Endothelial cell (in vitro differentiated cells): ENCODE measurements at regions not wholly inside any gene's neighbourhood (a gene's known extent, or its start where the extent isn't known, plus 50 kb on each side); places are given as distances from the start of the nearest gene placed in this dataset.

Experiments used
- DNase-seq: peaks from one replicate; pipeline ENCODE4 v3.0.0; 2021; ENCODE audit warnings: low spot score
- H3K27ac Mint-ChIP-seq: one replicate; pipeline ENCODE4 v1.8.0; 2021; ENCODE audit warnings: mixed read lengths, inconsistent platforms; ENCODE audit not compliant: unreplicated experiment
- H3K27me3 Mint-ChIP-seq: one replicate; pipeline ENCODE4 v1.8.0; 2021; ENCODE audit warnings: mild to moderate bottlenecking, moderate library complexity, mixed read lengths, inconsistent platforms; ENCODE audit not compliant: unreplicated experiment
- H3K36me3 Mint-ChIP-seq: one replicate; pipeline ENCODE4 v1.8.0; 2021; ENCODE audit warnings: mild to moderate bottlenecking, low read depth, mixed read lengths, inconsistent platforms; ENCODE audit not compliant: unreplicated experiment
- H3K4me1 Mint-ChIP-seq: one replicate; pipeline ENCODE4 v1.8.0; 2021; ENCODE audit warnings: mild to moderate bottlenecking, mixed read lengths, inconsistent platforms; ENCODE audit not compliant: unreplicated experiment
- H3K4me3 Mint-ChIP-seq: one replicate; pipeline ENCODE4 v1.8.0; 2021; ENCODE audit warnings: mild to moderate bottlenecking, mixed read lengths, inconsistent platforms; ENCODE audit not compliant: unreplicated experiment
- H3K9me3 Mint-ChIP-seq: one replicate; pipeline ENCODE4 v1.8.0; 2021; ENCODE audit warnings: mixed read lengths, inconsistent platforms; ENCODE audit not compliant: unreplicated experiment
- TF ChIP-seq, protein P1 (sequence below): fragments of 200-600 bp; sonication (generic); IDR thresholded peaks from one replicate; pipeline ENCODE4 v1.5.0; 2021; ENCODE audit warnings: antibody characterized with exemption; ENCODE audit not compliant: unreplicated experiment

DNA sequence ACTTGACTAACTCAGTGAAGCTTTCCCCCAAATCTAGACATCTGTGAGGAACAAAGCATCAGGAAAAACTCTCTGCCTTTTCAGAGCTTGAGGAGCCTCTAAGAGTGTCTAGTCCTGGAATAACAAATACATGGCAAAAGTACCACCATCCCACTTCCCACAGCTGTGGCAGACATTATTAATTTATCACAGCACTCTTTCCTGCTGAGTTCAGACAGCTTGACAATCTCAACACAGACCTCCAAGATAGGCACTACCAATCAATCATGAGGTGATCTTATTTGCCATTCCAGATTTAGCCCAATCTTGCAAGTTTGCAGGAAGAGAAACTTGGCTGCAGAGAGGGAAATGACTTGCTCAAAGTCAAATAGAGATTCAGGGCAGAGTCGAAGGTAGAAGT lies 202.8 kb downstream of the MN1 start:
- TF ChIP-seq, protein P1, sequence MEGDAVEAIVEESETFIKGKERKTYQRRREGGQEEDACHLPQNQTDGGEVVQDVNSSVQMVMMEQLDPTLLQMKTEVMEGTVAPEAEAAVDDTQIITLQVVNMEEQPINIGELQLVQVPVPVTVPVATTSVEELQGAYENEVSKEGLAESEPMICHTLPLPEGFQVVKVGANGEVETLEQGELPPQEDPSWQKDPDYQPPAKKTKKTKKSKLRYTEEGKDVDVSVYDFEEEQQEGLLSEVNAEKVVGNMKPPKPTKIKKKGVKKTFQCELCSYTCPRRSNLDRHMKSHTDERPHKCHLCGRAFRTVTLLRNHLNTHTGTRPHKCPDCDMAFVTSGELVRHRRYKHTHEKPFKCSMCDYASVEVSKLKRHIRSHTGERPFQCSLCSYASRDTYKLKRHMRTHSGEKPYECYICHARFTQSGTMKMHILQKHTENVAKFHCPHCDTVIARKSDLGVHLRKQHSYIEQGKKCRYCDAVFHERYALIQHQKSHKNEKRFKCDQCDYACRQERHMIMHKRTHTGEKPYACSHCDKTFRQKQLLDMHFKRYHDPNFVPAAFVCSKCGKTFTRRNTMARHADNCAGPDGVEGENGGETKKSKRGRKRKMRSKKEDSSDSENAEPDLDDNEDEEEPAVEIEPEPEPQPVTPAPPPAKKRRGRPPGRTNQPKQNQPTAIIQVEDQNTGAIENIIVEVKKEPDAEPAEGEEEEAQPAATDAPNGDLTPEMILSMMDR: no peak
- Mint-ChIP-seq H3K9me3 (no peaks in the 10 kb centered on the region), H3K4me1 (no peaks in the 10 kb centered on the region)

DNA sequence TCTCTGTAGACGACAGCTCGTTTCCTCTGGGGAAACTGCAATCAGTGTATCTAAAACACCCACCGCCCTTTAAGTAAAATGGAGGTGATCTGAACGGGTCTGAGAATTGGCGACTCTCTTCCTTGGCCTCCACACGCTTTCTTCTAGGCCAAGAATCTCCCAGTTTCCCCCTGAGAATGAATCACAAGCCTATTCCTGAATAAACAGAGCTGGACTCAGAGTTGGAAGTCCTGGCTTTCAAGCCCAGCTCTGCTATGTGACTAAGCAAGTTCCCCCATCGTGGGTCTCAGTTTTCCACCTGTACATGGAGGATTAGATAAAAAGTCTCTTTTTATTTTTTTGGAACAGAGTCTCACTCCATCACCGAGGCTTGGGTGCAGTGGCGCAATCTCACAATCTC lies 200.4 kb downstream of the MN1 start:
- Mint-ChIP-seq H3K4me1 (no peaks in the 10 kb centered on the region), H3K4me3 (no peak overlapping the region), H3K9me3 (no peaks in the 10 kb centered on the region), H3K36me3 (no peaks in the 10 kb centered on the region), H3K27ac (no peak overlapping the region), H3K27me3 (peaks cover 1% of the 10 kb centered on the region)
- TF ChIP-seq, protein P1: no peak
- DNase-seq: no peak

More for the DNA sequence above, 202.8 kb downstream of the MN1 start:
- Mint-ChIP-seq H3K27me3 (peaks cover 1% of the 10 kb centered on the region), H3K27ac (no peak overlapping the region), H3K36me3 (no peaks in the 10 kb centered on the region), H3K4me3 (no peak overlapping the region)
- DNase-seq: no peak

DNA sequence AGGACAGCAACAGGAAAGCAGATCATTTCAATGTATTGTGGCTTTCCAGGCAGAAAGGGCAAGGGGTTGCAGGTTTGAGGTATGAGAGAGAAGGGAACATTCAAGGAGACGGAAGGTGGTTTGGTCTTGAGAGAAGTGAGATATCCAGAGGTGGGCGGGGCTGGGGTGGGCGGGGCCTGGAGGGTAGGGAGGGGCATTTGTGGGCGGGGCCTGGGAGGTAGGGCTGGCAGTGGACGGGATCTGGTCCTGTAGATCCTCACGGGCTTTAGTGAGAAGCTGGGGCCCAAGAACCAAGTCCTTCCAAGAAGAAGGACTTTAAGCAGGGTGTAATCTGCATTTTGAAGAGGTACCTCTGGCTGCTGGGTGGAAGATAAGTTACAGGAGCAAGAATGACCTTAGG lies 199.2 kb downstream of the MN1 start:
- no peaks in the 10 kb centered on the region for H3K36me3 Mint-ChIP-seq
- DNase-seq: no peak
- TF ChIP-seq, protein P1: no peak
- H3K27ac Mint-ChIP-seq: no peak overlapping the region
- H3K4me1 Mint-ChIP-seq: no peaks in the 10 kb centered on the region
- no peak overlapping the region for H3K4me3 Mint-ChIP-seq
- no peaks in the 10 kb centered on the region for H3K9me3 Mint-ChIP-seq
- H3K27me3 Mint-ChIP-seq: peaks cover 1% of the 10 kb centered on the region

DNA sequence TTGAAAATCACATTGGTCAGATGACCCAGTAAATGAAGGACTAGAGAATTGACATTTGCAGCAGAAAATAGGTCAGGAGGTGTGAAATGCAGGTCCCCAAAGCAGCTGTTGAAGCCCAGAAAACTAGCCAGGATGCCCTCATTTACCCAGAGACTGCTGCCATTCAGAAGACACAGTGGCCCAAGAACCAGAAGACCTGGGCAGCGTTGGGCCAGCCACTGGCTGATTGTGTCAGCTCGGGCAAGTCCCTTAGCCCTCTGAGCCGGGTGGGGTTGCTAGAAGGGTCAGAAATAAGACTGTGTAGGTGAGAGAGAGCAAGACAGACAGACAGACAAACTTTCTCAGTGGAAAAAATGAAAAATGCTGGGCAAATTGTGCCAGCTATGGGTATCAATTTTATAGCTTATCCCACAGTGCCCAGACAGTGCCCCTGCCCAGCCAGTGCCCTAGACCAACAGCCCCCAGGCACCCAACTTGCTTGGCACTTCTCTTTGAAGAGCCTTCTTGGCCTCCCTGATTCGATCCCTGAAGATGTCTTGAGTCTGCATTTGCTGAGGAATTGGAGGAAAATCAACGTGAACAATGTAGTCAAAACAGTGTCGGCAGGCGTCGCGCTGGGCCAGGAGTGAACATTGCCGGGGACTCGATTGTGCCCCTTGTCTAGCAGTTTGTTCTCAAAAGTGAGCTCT lies 198.3 kb downstream of the MN1 start:
- Mint-ChIP-seq H3K36me3 (no peaks in the 10 kb centered on the region), H3K9me3 (no peaks in the 10 kb centered on the region), H3K27me3 (no peaks in the 10 kb centered on the region), H3K4me1 (no peaks in the 10 kb centered on the region), H3K27ac (no peak overlapping the region), H3K4me3 (no peak overlapping the region)
- TF ChIP-seq, protein P1: no peak
- DNase-seq: no peak

DNA sequence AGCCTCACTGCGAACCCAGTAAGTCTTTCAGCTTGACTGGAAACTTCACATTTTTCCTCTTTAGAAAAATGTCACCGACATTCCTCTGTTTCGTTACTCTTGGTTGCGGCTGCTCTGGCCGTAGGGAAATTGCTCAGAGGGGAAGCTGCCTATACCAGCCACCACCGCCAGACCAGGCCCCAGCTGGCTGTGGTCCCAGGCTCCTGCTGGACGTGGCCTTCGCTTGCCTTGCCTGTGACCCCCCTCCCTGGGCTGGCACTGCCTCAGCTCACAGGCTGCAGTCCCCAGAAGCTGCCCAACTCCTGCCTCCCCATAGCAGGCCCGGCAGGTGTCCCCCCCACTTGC lies 197.8 kb downstream of the MN1 start:
- no peak overlapping the region for H3K27ac Mint-ChIP-seq
- no peaks in the 10 kb centered on the region for H3K4me1 Mint-ChIP-seq
- no peaks in the 10 kb centered on the region for H3K36me3 Mint-ChIP-seq
- no peaks in the 10 kb centered on the region for H3K9me3 Mint-ChIP-seq
- TF ChIP-seq, protein P1: no peak
- no peak overlapping the region for H3K4me3 Mint-ChIP-seq
- no peak for DNase-seq
- no peaks in the 10 kb centered on the region for H3K27me3 Mint-ChIP-seq
